AG04449 (cell line): ENCODE measurements at regions not wholly inside any gene's neighbourhood (a gene's known extent, or its start where the extent isn't known, plus 50 kb on each side); places are given as distances from the start of the nearest gene placed in this dataset.
A peak's percentile ranks its signal among the peaks of the same experiment; 100 is the strongest.

Experiments used
- CTCF ChIA-PET: fragments of 350-600 bp; formaldehyde crosslinking; extraction: SDS; loops from one replicate; lab custom pipeline; 2021; ENCODE audit warnings: antibody characterized with exemption; lab: Yijun Ruan, JAX
- POLR2A ChIA-PET: fragments of 400-600, 350-600 bp; formaldehyde crosslinking; extraction: SDS; loops from one replicate; lab custom pipeline; 2020; ENCODE audit warnings: antibody characterized with exemption, inconsistent platforms; lab: Yijun Ruan, JAX
- DNase-seq: peaks from one replicate; pipeline ENCODE4 v3.0.0-alpha.2; 2010; ENCODE audit warnings: low read depth, low spot score
- H3K4me3 ChIP-seq: 2 replicates; pipeline ENCODE4 v1.5.1; 2011; ENCODE audit warnings: low read depth, mild to moderate bottlenecking, control low read depth, low read length
- CTCF ChIP-seq: IDR thresholded peaks from one replicate; pipeline ENCODE4 v1.5.1; 2011; ENCODE audit warnings: mild to moderate bottlenecking, moderate library complexity, low read length, control low read depth, inconsistent platforms; ENCODE audit not compliant: insufficient read depth; ENCODE audit errors: missing control alignments

GRCh38 chr9:38162332-38163211 lies 93.5 kb upstream of the SHB start:
- no peak for TF ChIP-seq CTCF
- CTCF ChIA-PET, result interaction anchor here (0.7 to 5.6 kb wide), 12 partner anchors 9 to 249 kb away, joined by 3 to 77 read pairs (median 6); partner anchors contain the start of gene SHB
- POLR2A ChIA-PET, result interaction anchor here (0.7 kb wide), 1 partner anchor 258 kb away, joined by 3 read pairs; no protein-coding TSS in a partner anchor
- H3K4me3 ChIP-seq, result no peak overlapping the region
- no peak for DNase-seq

- CTCF ChIA-PET, result interaction anchor here (0.6 to 5.6 kb wide), 40 partner anchors 11 to 258 kb away, joined by 3 to 77 read pairs (median 5); no protein-coding TSS in a partner anchor
- POLR2A ChIA-PET, result no interaction called here
- peak; percentile 90 for TF ChIP-seq CTCF
- no peak for DNase-seq
- no peak overlapping the region for H3K4me3 ChIP-seq
These were observed 91.7 kb upstream of the SHB start for GRCh38 chr9:38160613-38161215.

- CTCF ChIA-PET, result interaction anchor here (0.5 to 5.6 kb wide), 40 partner anchors 11 to 356 kb away, joined by 3 to 77 read pairs (median 4); partner anchors contain the start of gene SHB
- no peak for DNase-seq
- no peak overlapping the region for H3K4me3 ChIP-seq
- TF ChIP-seq CTCF, result no peak
- POLR2A ChIA-PET, result interaction anchor here (0.6 kb wide), 1 partner anchor 261 kb away, joined by 3 read pairs; no protein-coding TSS in a partner anchor
These were observed 90.6 kb upstream of the SHB start for GRCh38 chr9:38159599-38159998.

GRCh38 chr9:38158628-38159027 lies 89.6 kb upstream of the SHB start:
- ChIA-PET CTCF (interaction anchor here (1.2 to 5.6 kb wide), 7 partner anchors 13 to 245 kb away, joined by 3 to 77 read pairs (median 33); no protein-coding TSS in a partner anchor), POLR2A (no interaction called here)
- H3K4me3 ChIP-seq, result no peak overlapping the region
- no peak for DNase-seq
- no peak for TF ChIP-seq CTCF

GRCh38 chr9:38157711-38158110 lies 88.7 kb upstream of the SHB start:
- ChIA-PET CTCF (interaction anchor here (0.6 to 3.0 kb wide), 3 partner anchors 9 to 531 kb away, joined by 4 to 15 read pairs (median 4); no protein-coding TSS in a partner anchor), POLR2A (interaction anchor here (0.6 kb wide), 1 partner anchor 257 kb away, joined by 3 read pairs; no protein-coding TSS in a partner anchor)
- no peak overlapping the region for H3K4me3 ChIP-seq
- no peak for TF ChIP-seq CTCF
- no peak for DNase-seq
